Endothelial cell of umbilical vein (primary cell): ENCODE measurements at regions not wholly inside any gene's neighbourhood (a gene's known extent, or its start where the extent isn't known, plus 50 kb on each side); places are given as distances from the start of the nearest gene placed in this dataset.

ENCODE experiments used
- BruUV-seq: library from RNA; stranded (reverse); fragments of 400-500 nt; replicated peaks from 2 replicates; lab custom pipeline; 2021; lab: Mats Ljungman, UMichigan
- CTCF ChIA-PET: fragments of 300-600, 350-600 bp; sonication (Branson Sonifier 250); formaldehyde crosslinking; loops from one replicate; lab custom pipeline; 2021; ENCODE audit warnings: antibody characterized with exemption, inconsistent platforms; lab: Charles Lee
- POLR2A ChIA-PET: fragments of 300-600, 350-600 bp; sonication (Branson Sonifier 250); formaldehyde crosslinking; loops from one replicate; lab custom pipeline; 2021; ENCODE audit warnings: antibody characterized with exemption, inconsistent platforms; lab: Charles Lee
- DNase-seq: peaks from one replicate; pipeline ENCODE4 v3.0.0-alpha.2; 2011; ENCODE audit warnings: low read depth, low spot score
- FAIRE-seq: peaks from 2 replicates; lab custom pipeline; 2011; peaks lifted over from hg19 to GRCh38; lab: Jason Lieb, UNC
- H2AFZ ChIP-seq: 2 replicates; pipeline ENCODE4 v1.6.0; 2012; ENCODE audit warnings: low read depth, low read length, control low read depth, inconsistent platforms
- H3K27ac ChIP-seq: 2 replicates; pipeline ENCODE4 v1.5.1; 2011; ENCODE audit warnings: low read depth, mild to moderate bottlenecking, control low read depth, low read length, moderate library complexity; ENCODE audit not compliant: insufficient read depth
- H3K27me3 ChIP-seq, 2 experiments: 2 replicates each; pipeline versions ENCODE4 v1.6.0 to v1.6.1; 2011; ENCODE audit warnings: low read length in 2 of 2, mixed read lengths in 1 of 2; ENCODE audit not compliant: control insufficient read depth in 2 of 2, insufficient read depth in 2 of 2
- H3K36me3 ChIP-seq, 2 experiments: 2 replicates in 1 of 2; 3 replicates in 1 of 2; pipeline ENCODE4 v1.5.1; 2011; ENCODE audit warnings: low read length in 2 of 2, mild to moderate bottlenecking in 1 of 2, moderate library complexity in 1 of 2; ENCODE audit not compliant: control insufficient read depth in 2 of 2, insufficient read depth in 2 of 2; ENCODE audit errors: extremely low read depth in 1 of 2
- H3K4me1 ChIP-seq: 3 replicates; pipeline ENCODE4 v1.5.1; 2011; ENCODE audit warnings: mild to moderate bottlenecking, low read length; ENCODE audit not compliant: control insufficient read depth, insufficient read depth; ENCODE audit errors: extremely low read depth
- H3K4me2 ChIP-seq: 2 replicates; pipeline ENCODE4 v1.6.1; 2011; ENCODE audit warnings: low read length, control low read depth, mixed read lengths; ENCODE audit not compliant: insufficient read depth
- H3K4me3 ChIP-seq, 3 experiments: fragments of 200-600 bp in 1 of 3; sonication (generic), shearing (Covaris generic) in 1 of 3; replicated peaks in 1 of 3; 2 replicates each; pipeline ENCODE4 v1.5.1; 2011 to 2016; ENCODE audit warnings: control low read depth in 3 of 3, low read length in 3 of 3, mild to moderate bottlenecking in 2 of 3, inconsistent platforms in 1 of 3, low read depth in 1 of 3, moderate library complexity in 1 of 3; ENCODE audit not compliant: insufficient read depth in 1 of 3
- H3K79me2 ChIP-seq: 2 replicates; pipeline ENCODE4 v1.6.0; 2012; ENCODE audit warnings: low read length, inconsistent platforms; ENCODE audit not compliant: control insufficient read depth, insufficient read depth
- H3K9ac ChIP-seq: replicated peaks from 2 replicates; pipeline ENCODE3; 2011; ENCODE audit warnings: low read length, control low read depth; ENCODE audit not compliant: insufficient read depth; ENCODE audit errors: extremely low read depth
- H3K9me1 ChIP-seq: replicated peaks from 3 replicates; pipeline ENCODE4 v1.6.0; 2011; ENCODE audit warnings: mild to moderate bottlenecking, low read length; ENCODE audit not compliant: control insufficient read depth, insufficient read depth; ENCODE audit errors: extremely low read depth
- H3K9me3 ChIP-seq: replicated peaks from 2 replicates; pipeline ENCODE4 v1.5.1; 2012; ENCODE audit warnings: low read length, inconsistent platforms; ENCODE audit not compliant: control insufficient read depth, insufficient read depth
- H4K20me1 ChIP-seq: replicated peaks from 2 replicates; pipeline ENCODE3; 2011; ENCODE audit warnings: mild to moderate bottlenecking, low read length; ENCODE audit not compliant: control insufficient read depth, insufficient read depth; ENCODE audit errors: extremely low read depth
- CTCF ChIP-seq, 2 donors: IDR thresholded peaks; 1 replicate in 1 of 2; 2 replicates in 1 of 2; pipeline ENCODE4 v1.5.1; 2011; ENCODE audit warnings: low read length in 2 of 2, mild to moderate bottlenecking in 2 of 2, moderate library complexity in 2 of 2, control low read depth in 1 of 2, inconsistent platforms in 1 of 2, low read depth in 1 of 2; ENCODE audit not compliant: insufficient read depth in 1 of 2; ENCODE audit errors: extremely low read depth in 1 of 2
- EZH2 ChIP-seq: IDR thresholded peaks from 2 replicates; pipeline ENCODE4 v1.6.1; 2012; ENCODE audit warnings: borderline replicate concordance, low read depth, mild to moderate bottlenecking, moderate library complexity, low read length, inconsistent platforms; ENCODE audit not compliant: severe bottlenecking
- FOS ChIP-seq: IDR thresholded peaks from 2 replicates; pipeline ENCODE4 v1.6.1; 2011; ENCODE audit warnings: mild to moderate bottlenecking, low read length, moderate library complexity, borderline replicate concordance; ENCODE audit not compliant: insufficient read depth
- GATA2 ChIP-seq: IDR thresholded peaks from 2 replicates; pipeline ENCODE4 v1.7.0; 2011; ENCODE audit warnings: low read depth, mild to moderate bottlenecking, moderate library complexity, mixed read lengths, low read length; ENCODE audit not compliant: insufficient read length, insufficient read depth
- JUN ChIP-seq: IDR thresholded peaks from 2 replicates; pipeline ENCODE4 v1.6.1; 2011; ENCODE audit warnings: borderline replicate concordance, low read depth; ENCODE audit not compliant: insufficient read length, insufficient read depth
- MAX ChIP-seq: IDR thresholded peaks from 2 replicates; pipeline ENCODE4 v1.6.1; 2011; ENCODE audit not compliant: insufficient read depth, insufficient read length
- MYC ChIP-seq: IDR thresholded peaks from one replicate; pipeline ENCODE4 v1.6.1; 2011; ENCODE audit warnings: mild to moderate bottlenecking, low read depth, low read length
- POLR2A ChIP-seq: IDR thresholded peaks from 2 replicates; pipeline ENCODE4 v1.6.1; 2012; ENCODE audit warnings: low read depth, mild to moderate bottlenecking, control low read depth, low read length
- POLR2AphosphoS5 ChIP-seq: IDR thresholded peaks from 2 replicates; pipeline ENCODE4 v1.6.1; 2012; ENCODE audit warnings: low read depth, mild to moderate bottlenecking, control low read depth, low read length, moderate library complexity; ENCODE audit not compliant: insufficient read depth
- dilution Hi-C: fragments of 300-500 bp; cut with MboI; formaldehyde crosslinking; loops from one replicate; pipeline ENCODE4 v1.15.0; 2019; ENCODE audit warnings: low sequenced_read_pairs; ENCODE audit not compliant: extremely low pct_ligation_motif_present
- intact Hi-C: fragments of 100-400 bp; cut with micrococcal nuclease; formaldehyde crosslinking; loops from one replicate; pipeline ENCODE4 v1.10.0; 2022

DNA sequence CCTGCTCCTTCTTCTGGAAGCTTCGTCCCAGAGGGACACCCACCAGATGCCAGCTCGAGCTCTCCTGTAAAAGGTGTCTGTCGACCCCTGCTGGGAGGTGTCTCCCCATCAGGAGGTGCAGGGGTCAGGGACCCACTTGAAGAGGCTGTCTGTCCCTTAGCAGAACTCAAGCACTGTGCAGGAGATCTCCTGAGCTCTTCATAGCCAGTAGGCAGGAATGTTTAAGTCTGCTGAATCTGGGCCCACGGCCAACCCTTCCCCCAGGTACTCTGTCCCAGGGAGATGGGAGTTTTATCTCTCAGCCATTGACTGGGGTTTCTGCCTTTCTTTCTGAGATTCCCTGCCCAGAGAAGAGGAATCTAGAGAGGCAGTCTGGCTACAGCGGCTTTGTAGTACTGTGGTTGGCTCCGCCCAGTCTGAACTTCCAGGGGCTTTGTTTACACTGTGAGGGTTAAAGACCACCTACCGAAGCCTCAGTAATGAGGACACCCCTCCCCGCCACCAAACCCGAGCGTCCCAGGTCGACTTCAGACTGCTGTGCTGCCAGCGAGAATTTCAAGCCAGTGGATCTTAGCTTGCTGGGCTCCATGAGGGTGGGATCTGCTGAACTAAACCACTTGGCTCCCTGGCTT is 1383.0 kb upstream of the TENM3 start:
- Histone ChIP-seq H3K9me3 (peaks cover 2% of the 10 kb centered on the region), H3K9me1 (no peaks in the 10 kb centered on the region), H3K27ac (no peak overlapping the region), H3K79me2 (no peaks in the 10 kb centered on the region), H3K9ac (no peak overlapping the region), H3K4me2 (no peak overlapping the region), H3K27me3 (no peaks in the 10 kb centered on the region), H2AFZ (no peak overlapping the region), H3K4me1 (no peaks in the 10 kb centered on the region), H4K20me1 (no peaks in the 10 kb centered on the region), H3K4me3 (no peak overlapping the region), H3K36me3 (no peaks in the 10 kb centered on the region)
- CTCF ChIA-PET, result no interaction called here
- FAIRE-seq (no peak), DNase-seq (no peak)
- dilution Hi-C loops (no loop called here), intact Hi-C loops (no loop called here)
- no TSS peak for BruUV-seq
- POLR2A ChIA-PET, result no interaction called here
- TF ChIP-seq POLR2A (no peak), GATA2 (no peak), CTCF (IDR thresholded peaks at IDR 0.05; ENCODE audit: extremely low read depth in 1 of 2, insufficient read depth in 1 of 2, low read depth in 1 of 2, low read length in 2 of 2) (no peak), MYC (no peak), EZH2 (no peak), MAX (no peak), JUN (no peak), FOS (no peak), POLR2AphosphoS5 (no peak)
